IPS-18a (cell line): ENCODE measurements at regions not wholly inside any gene's neighbourhood (a gene's known extent, or its start where the extent isn't known, plus 50 kb on each side); places are given as distances from the start of the nearest gene placed in this dataset.

Source experiments
- H3K27ac ChIP-seq: one replicate; pipeline ENCODE4 v1.5.1; 2013; ENCODE audit warnings: low read length
- H3K27me3 ChIP-seq: one replicate; pipeline ENCODE4 v1.6.1; 2013; ENCODE audit warnings: mild to moderate bottlenecking, low read length; ENCODE audit not compliant: control insufficient read depth, insufficient read depth
- H3K36me3 ChIP-seq: one replicate; pipeline ENCODE4 v1.6.1; 2013; ENCODE audit warnings: low read depth, low read length; ENCODE audit not compliant: control insufficient read depth
- H3K4me1 ChIP-seq: one replicate; pipeline ENCODE4 v1.6.1; 2013; ENCODE audit warnings: low read depth, low read length; ENCODE audit not compliant: control insufficient read depth
- H3K4me3 ChIP-seq: one replicate; pipeline ENCODE4 v1.5.1; 2013; ENCODE audit warnings: low read length
- H3K9ac ChIP-seq: one replicate; pipeline ENCODE4 v1.6.1; 2013; ENCODE audit warnings: mild to moderate bottlenecking, low read length, moderate library complexity
- H3K9me3 ChIP-seq: one replicate; pipeline ENCODE4 v1.6.1; 2013; ENCODE audit warnings: low read depth, low read length; ENCODE audit not compliant: control insufficient read depth

GRCh38 chr12:75877763-75878621 is 153.6 kb downstream of the PHLDA1 start:
- Histone ChIP-seq H3K9me3 (no peaks in the 10 kb centered on the region), H3K4me3 (no peak overlapping the region), H3K9ac (no peak overlapping the region), H3K27me3 (no peaks in the 10 kb centered on the region), H3K27ac (no peak overlapping the region), H3K36me3 (no peaks in the 10 kb centered on the region), H3K4me1 (peaks cover 27% of the 10 kb centered on the region)

GRCh38 chr12:75876832-75877762 is 154.5 kb downstream of the PHLDA1 start:
- peaks cover 18% of the 10 kb centered on the region for H3K4me1 ChIP-seq
- H3K36me3 ChIP-seq = no peaks in the 10 kb centered on the region
- no peaks in the 10 kb centered on the region for H3K27me3 ChIP-seq
- H3K9me3 ChIP-seq = no peaks in the 10 kb centered on the region
- H3K9ac ChIP-seq = no peak overlapping the region
- no peak overlapping the region for H3K4me3 ChIP-seq
- H3K27ac ChIP-seq = no peak overlapping the region

GRCh38 chr12:75874441-75874840 is 157.1 kb downstream of the PHLDA1 start:
- H3K27me3 ChIP-seq = no peaks in the 10 kb centered on the region
- H3K27ac ChIP-seq = no peak overlapping the region
- H3K36me3 ChIP-seq = no peaks in the 10 kb centered on the region
- no peak overlapping the region for H3K9ac ChIP-seq
- H3K4me3 ChIP-seq = no peak overlapping the region
- peaks cover 20% of the 10 kb centered on the region for H3K4me1 ChIP-seq
- no peaks in the 10 kb centered on the region for H3K9me3 ChIP-seq

GRCh38 chr12:75872762-75873161 is 158.8 kb downstream of the PHLDA1 start:
- H3K27ac ChIP-seq = no peak overlapping the region
- no peaks in the 10 kb centered on the region for H3K36me3 ChIP-seq
- H3K9ac ChIP-seq = no peak overlapping the region

GRCh38 chr12:75870878-75871277 is 160.7 kb downstream of the PHLDA1 start:
- Histone ChIP-seq H3K36me3 (no peaks in the 10 kb centered on the region), H3K27ac (no peak overlapping the region), H3K9me3 (no peaks in the 10 kb centered on the region), H3K9ac (no peak overlapping the region), H3K4me1 (peaks cover 4% of the 10 kb centered on the region), H3K4me3 (no peak overlapping the region), H3K27me3 (no peaks in the 10 kb centered on the region)

More at GRCh38 chr12:75872762-75873161, 158.8 kb downstream of the PHLDA1 start:
- H3K4me3 ChIP-seq = no peak overlapping the region
- H3K4me1 ChIP-seq = peaks cover 13% of the 10 kb centered on the region
- no peaks in the 10 kb centered on the region for H3K27me3 ChIP-seq
- H3K9me3 ChIP-seq = no peaks in the 10 kb centered on the region

- Histone ChIP-seq H3K27ac (no peak overlapping the region), H3K4me1 (peaks cover 4% of the 10 kb centered on the region), H3K4me3 (no peak overlapping the region), H3K27me3 (no peaks in the 10 kb centered on the region), H3K9ac (no peak overlapping the region), H3K36me3 (no peaks in the 10 kb centered on the region), H3K9me3 (no peaks in the 10 kb centered on the region)
These were observed 163.1 kb downstream of the PHLDA1 start for GRCh38 chr12:75868501-75868900.

GRCh38 chr12:75865315-75865714 is 166.3 kb downstream of the PHLDA1 start:
- H3K9ac ChIP-seq = no peak overlapping the region
- no peaks in the 10 kb centered on the region for H3K4me1 ChIP-seq
- H3K4me3 ChIP-seq = no peak overlapping the region
- H3K27ac ChIP-seq = no peak overlapping the region
- no peaks in the 10 kb centered on the region for H3K9me3 ChIP-seq
- no peaks in the 10 kb centered on the region for H3K36me3 ChIP-seq
- H3K27me3 ChIP-seq = no peaks in the 10 kb centered on the region

GRCh38 chr12:75864161-75864560 is 167.4 kb downstream of the PHLDA1 start:
- Histone ChIP-seq H3K4me1 (no peaks in the 10 kb centered on the region), H3K9me3 (no peaks in the 10 kb centered on the region), H3K27me3 (no peaks in the 10 kb centered on the region), H3K4me3 (no peak overlapping the region), H3K27ac (no peak overlapping the region), H3K36me3 (no peaks in the 10 kb centered on the region), H3K9ac (no peak overlapping the region)

GRCh38 chr12:75863533-75863932 is 168.0 kb downstream of the PHLDA1 start:
- Histone ChIP-seq H3K9ac (no peak overlapping the region), H3K9me3 (no peaks in the 10 kb centered on the region), H3K27ac (no peak overlapping the region)

GRCh38 chr12:75862692-75863471 is 168.7 kb downstream of the PHLDA1 start:
- H3K9ac ChIP-seq = no peak overlapping the region
- H3K36me3 ChIP-seq = no peaks in the 10 kb centered on the region
- no peaks in the 10 kb centered on the region for H3K27me3 ChIP-seq
- no peak overlapping the region for H3K27ac ChIP-seq
- H3K4me1 ChIP-seq = no peaks in the 10 kb centered on the region
- H3K4me3 ChIP-seq = no peak overlapping the region
- H3K9me3 ChIP-seq = no peaks in the 10 kb centered on the region

More at GRCh38 chr12:75863533-75863932, 168.0 kb downstream of the PHLDA1 start:
- H3K4me3 ChIP-seq = no peak overlapping the region
- H3K27me3 ChIP-seq = no peaks in the 10 kb centered on the region
- no peaks in the 10 kb centered on the region for H3K4me1 ChIP-seq
- no peaks in the 10 kb centered on the region for H3K36me3 ChIP-seq

- H3K27ac ChIP-seq = no peak overlapping the region
- no peaks in the 10 kb centered on the region for H3K4me1 ChIP-seq
- H3K36me3 ChIP-seq = no peaks in the 10 kb centered on the region
These were observed 171.7 kb downstream of the PHLDA1 start for GRCh38 chr12:75859868-75860267.

More at GRCh38 chr12:75859868-75860267, 171.7 kb downstream of the PHLDA1 start:
- H3K9ac ChIP-seq = no peak overlapping the region
- H3K9me3 ChIP-seq = no peaks in the 10 kb centered on the region
- H3K27me3 ChIP-seq = no peaks in the 10 kb centered on the region
- H3K4me3 ChIP-seq = no peak overlapping the region
